Keratinocyte (primary cell): ENCODE measurements at regions not wholly inside any gene's neighbourhood (a gene's known extent, or its start where the extent isn't known, plus 50 kb on each side); places are given as distances from the start of the nearest gene placed in this dataset.
A peak's percentile ranks its signal among the peaks of the same experiment; 100 is the strongest.

Source experiments
- DNase-seq: peaks from one replicate; pipeline ENCODE4 v3.0.0-alpha.2; 2011; ENCODE audit warnings: low read depth, missing footprints, low spot score
- FAIRE-seq: peaks from 2 replicates; lab custom pipeline; 2011; peaks lifted over from hg19 to GRCh38; lab: Jason Lieb, UNC
- H2AFZ ChIP-seq: 2 replicates; pipeline ENCODE4 v1.6.0; 2012; ENCODE audit warnings: low read length, control low read depth, inconsistent platforms; ENCODE audit not compliant: control insufficient read depth
- H3K27ac ChIP-seq: 2 replicates; pipeline ENCODE4 v1.5.1; 2011; ENCODE audit warnings: low read length; ENCODE audit not compliant: control insufficient read depth, insufficient read depth
- H3K27me3 ChIP-seq: 3 replicates; pipeline ENCODE4 v1.6.0; 2011; ENCODE audit warnings: low read length; ENCODE audit not compliant: control insufficient read depth, insufficient read depth; ENCODE audit errors: extremely low read depth
- H3K36me3 ChIP-seq, 2 experiments: 2 replicates in 1 of 2; 3 replicates in 1 of 2; pipeline ENCODE4 v1.5.1; 2011; ENCODE audit warnings: low read length in 2 of 2, mild to moderate bottlenecking in 1 of 2; ENCODE audit not compliant: control insufficient read depth in 2 of 2, insufficient read depth in 2 of 2; ENCODE audit errors: extremely low read depth in 1 of 2
- H3K4me1 ChIP-seq: 3 replicates; pipeline ENCODE4 v1.5.1; 2011; ENCODE audit warnings: low read length; ENCODE audit not compliant: control insufficient read depth, insufficient read depth; ENCODE audit errors: extremely low read depth
- H3K4me2 ChIP-seq: 3 replicates; pipeline ENCODE4 v1.6.0; 2011; ENCODE audit warnings: low read depth, low read length; ENCODE audit not compliant: control insufficient read depth, insufficient read depth; ENCODE audit errors: extremely low read depth
- H3K4me3 ChIP-seq, 3 experiments: fragments of 200-600 bp in 1 of 3; sonication (generic) in 1 of 3; 2 replicates in 2 of 3; 3 replicates in 1 of 3; pipeline ENCODE4 v1.5.1; 2011 to 2016; ENCODE audit warnings: low read length in 3 of 3, mild to moderate bottlenecking in 3 of 3, control low read depth in 2 of 3, inconsistent platforms in 1 of 3, low read depth in 1 of 3, mixed read lengths in 1 of 3, mixed run types in 1 of 3, moderate library complexity in 1 of 3; ENCODE audit not compliant: control insufficient read depth in 2 of 3, insufficient read depth in 2 of 3; ENCODE audit errors: extremely low read depth in 1 of 3
- H3K79me2 ChIP-seq: 2 replicates; pipeline ENCODE4 v1.6.0; 2012; ENCODE audit warnings: low read length; ENCODE audit not compliant: control insufficient read depth, insufficient read depth
- H3K9ac ChIP-seq: 3 replicates; pipeline ENCODE4 v1.6.0; 2011; ENCODE audit warnings: low read length; ENCODE audit not compliant: control insufficient read depth, insufficient read depth; ENCODE audit errors: extremely low read depth
- H3K9me1 ChIP-seq: 3 replicates; pipeline ENCODE4 v1.6.0; 2011; ENCODE audit warnings: low read length; ENCODE audit not compliant: control insufficient read depth, insufficient read depth; ENCODE audit errors: extremely low read depth
- H3K9me3 ChIP-seq: 2 replicates; pipeline ENCODE4 v1.5.1; 2012; ENCODE audit warnings: low read depth, low read length; ENCODE audit not compliant: control insufficient read depth
- H4K20me1 ChIP-seq: 3 replicates; pipeline ENCODE4 v1.6.0; 2011; ENCODE audit warnings: low read length; ENCODE audit not compliant: control insufficient read depth, insufficient read depth; ENCODE audit errors: extremely low read depth
- CTCF ChIP-seq, 3 experiments: IDR thresholded peaks in 1 of 3; conservative IDR thresholded peaks in 1 of 3; optimal IDR thresholded peaks in 1 of 3; 2 replicates in 2 of 3; 3 replicates in 1 of 3; pipeline versions ENCODE3 to v1.5.1; 2011; ENCODE audit warnings: low read length in 3 of 3, mild to moderate bottlenecking in 3 of 3, moderate library complexity in 2 of 3, control low read depth in 1 of 3, inconsistent platforms in 1 of 3; ENCODE audit not compliant: insufficient read depth in 2 of 3; ENCODE audit errors: extremely low read depth in 1 of 3
- EZH2 ChIP-seq: IDR thresholded peaks from one replicate; pipeline ENCODE4 v1.6.1; 2012; ENCODE audit warnings: inconsistent platforms, mild to moderate bottlenecking, low read length, moderate library complexity
- dilution Hi-C: fragments of 300-500 bp; cut with MboI; formaldehyde crosslinking; loops from one replicate; pipeline ENCODE4 v1.7.0; 2020; ENCODE audit warnings: low sequenced_read_pairs; ENCODE audit not compliant: extremely low pct_ligation_motif_present

- no peak for TF ChIP-seq EZH2
- peak; percentile 53 to 70 (median 62) for TF ChIP-seq CTCF (optimal IDR thresholded peaks at IDR 0.05 in 1 of 3, IDR thresholded peaks at IDR 0.05 in 1 of 3, conservative IDR thresholded peaks at IDR 0.05 in 1 of 3; ENCODE audit: extremely low read depth in 1 of 3, insufficient read depth in 2 of 3, low read length in 3 of 3)
- dilution Hi-C loops, result no loop called here
- no peak overlapping the region for H3K4me2 ChIP-seq
- FAIRE-seq (no peak), DNase-seq (no peak)
- H3K9me1 ChIP-seq, result no peaks in the 10 kb centered on the region
- H2AFZ ChIP-seq, result no peak overlapping the region
- no peak overlapping the region for H3K27ac ChIP-seq
- H3K9me3 ChIP-seq, result no peaks in the 10 kb centered on the region
- no peaks in the 10 kb centered on the region for H3K4me1 ChIP-seq
- H3K9ac ChIP-seq, result no peak overlapping the region
- H3K36me3 ChIP-seq, result no peaks in the 10 kb centered on the region
- no peak overlapping the region for H3K4me3 ChIP-seq
- H3K27me3 ChIP-seq, result no peaks in the 10 kb centered on the region
- no peaks in the 10 kb centered on the region for H3K79me2 ChIP-seq
- H4K20me1 ChIP-seq, result no peaks in the 10 kb centered on the region
Measured at GRCh38 chr7:49324707-49325106, 400.4 kb downstream of the CDC14C start.

- TF ChIP-seq EZH2 (no peak), CTCF (optimal IDR thresholded peaks at IDR 0.05 in 1 of 3, IDR thresholded peaks at IDR 0.05 in 1 of 3, conservative IDR thresholded peaks at IDR 0.05 in 1 of 3; ENCODE audit: extremely low read depth in 1 of 3, insufficient read depth in 2 of 3, low read length in 3 of 3) (no peak)
- DNase-seq, result no peak
- no peak overlapping the region for H3K4me2 ChIP-seq
Measured at GRCh38 chr7:49325571-49325970, 401.2 kb downstream of the CDC14C start.

More at GRCh38 chr7:49325571-49325970, 401.2 kb downstream of the CDC14C start:
- FAIRE-seq, result no peak
- Histone ChIP-seq H2AFZ (no peak overlapping the region), H3K27ac (no peak overlapping the region), H3K27me3 (no peaks in the 10 kb centered on the region), H3K9ac (no peak overlapping the region), H3K4me1 (no peaks in the 10 kb centered on the region), H3K4me3 (no peak overlapping the region), H3K79me2 (no peaks in the 10 kb centered on the region), H3K9me1 (no peaks in the 10 kb centered on the region), H3K36me3 (no peaks in the 10 kb centered on the region), H3K9me3 (no peaks in the 10 kb centered on the region), H4K20me1 (no peaks in the 10 kb centered on the region)
- dilution Hi-C loops, result no loop called here
